ENCODE measurements at regions not wholly inside any gene's neighbourhood (a gene's known extent, or its start where the extent isn't known, plus 50 kb on each side); places are given as distances from the start of the nearest gene placed in this dataset.
"Not testable (repeated sequence)": the region's sequence is repeated elsewhere in the genome, so short reads cannot be mapped to it uniquely, and the experiment has no call there.

DNA sequence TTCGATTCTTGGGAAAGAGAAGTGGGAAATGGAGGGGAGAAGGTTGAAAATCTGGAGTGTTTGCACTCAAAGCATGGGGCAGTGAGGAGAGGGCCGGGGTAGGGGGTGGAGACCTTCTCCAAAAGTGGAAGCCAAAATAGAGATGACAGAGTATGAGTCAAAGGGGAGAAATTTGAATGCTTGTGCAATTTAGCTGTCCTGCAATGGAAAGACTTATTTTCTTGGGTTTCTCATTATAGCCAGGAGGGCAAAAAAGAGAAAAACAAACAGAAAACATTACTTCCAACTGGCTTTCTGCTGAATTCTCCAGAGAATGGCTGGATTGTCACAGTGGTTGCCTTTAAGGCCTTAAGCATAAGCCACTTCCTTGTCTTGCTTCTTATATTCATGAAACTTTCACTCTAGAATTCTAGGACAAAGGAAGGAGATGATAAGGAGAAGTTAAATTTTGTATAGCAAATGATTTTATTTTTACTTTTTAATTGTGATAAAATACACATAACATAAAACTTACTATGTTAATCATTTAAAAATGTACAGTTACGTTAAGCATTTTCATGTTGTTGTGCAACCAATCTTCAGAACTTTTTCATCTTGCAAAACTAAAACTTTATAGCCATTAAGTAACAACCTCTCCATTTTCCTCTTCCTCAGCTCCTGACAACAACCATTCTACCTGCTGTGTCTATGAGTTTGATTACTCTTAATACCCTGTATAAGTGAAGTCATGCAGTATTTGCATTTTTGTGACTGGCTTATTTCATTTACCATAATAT, 100.2 kb downstream of the GPR85 start:
- DNase-seq (ENCODE audit: extremely low read depth in 1 of 11, low read depth in 9 of 11, low spot score in 4 of 11), result no peak

DNA sequence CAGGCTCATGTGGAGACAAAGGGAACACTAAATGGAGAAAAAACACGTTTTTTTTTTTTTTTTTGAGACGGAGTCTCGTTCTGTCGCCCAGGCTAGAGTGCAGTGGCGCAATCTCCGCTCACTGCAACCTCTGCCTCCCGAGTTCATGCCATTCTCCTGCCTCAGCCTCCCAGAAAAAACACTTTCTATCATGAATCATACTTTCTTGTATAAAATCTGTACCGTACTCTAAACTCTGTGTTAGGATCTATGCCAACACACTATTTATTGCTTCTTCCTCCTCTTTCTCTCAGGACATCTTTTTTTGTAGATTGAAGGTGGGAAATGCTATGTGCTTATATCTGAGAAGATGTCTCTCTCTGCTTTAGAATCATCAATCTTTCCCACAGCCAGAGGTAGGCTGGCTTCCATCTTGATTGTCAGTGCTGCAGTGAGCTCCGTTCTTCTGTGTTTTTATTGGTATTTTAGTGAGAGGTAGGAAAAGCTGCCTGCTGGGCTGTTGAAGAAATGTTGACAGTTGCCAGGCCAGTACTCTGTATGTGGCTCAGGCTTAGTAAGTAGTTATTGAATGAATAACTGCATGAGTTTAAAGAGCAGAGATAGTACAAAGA, 101.1 kb downstream of the GPR85 start:
- DNase-seq (ENCODE audit: extremely low read depth in 1 of 11, low read depth in 9 of 11, low spot score in 4 of 11), result no peak

- no peak for DNase-seq (ENCODE audit: extremely low read depth in 1 of 11, low read depth in 9 of 11, low spot score in 4 of 11)
Observed at GRCh38 chr7:112982441-112983063, 104.1 kb downstream of the GPR85 start.

DNA sequence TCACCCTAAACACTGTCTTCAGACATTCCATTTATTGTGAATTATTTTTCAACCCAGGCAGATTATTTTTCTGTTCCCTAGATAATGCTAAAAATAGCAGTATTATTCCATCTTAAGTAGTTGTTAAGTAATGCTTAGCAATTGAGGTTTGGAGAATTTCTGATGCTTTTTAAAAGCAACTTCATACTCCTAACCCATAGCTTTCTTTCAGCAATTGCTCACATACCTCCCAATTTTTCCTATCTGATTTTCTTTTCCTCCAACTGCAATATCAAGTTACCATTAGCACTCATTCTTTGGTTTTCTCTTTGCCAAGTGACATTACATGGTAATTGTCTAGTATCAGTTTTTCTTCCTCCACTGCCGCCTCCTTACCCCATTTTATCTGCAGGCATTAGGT, 104.7 kb downstream of the GPR85 start:
- DNase-seq (ENCODE audit: extremely low read depth in 1 of 11, low read depth in 9 of 11, low spot score in 4 of 11), result no peak

GRCh38 chr7:112979055-112979454, 107.6 kb downstream of the GPR85 start:
- not testable (repeated sequence) for DNase-seq (ENCODE audit: extremely low read depth in 1 of 11, low read depth in 9 of 11, low spot score in 4 of 11)

DNA sequence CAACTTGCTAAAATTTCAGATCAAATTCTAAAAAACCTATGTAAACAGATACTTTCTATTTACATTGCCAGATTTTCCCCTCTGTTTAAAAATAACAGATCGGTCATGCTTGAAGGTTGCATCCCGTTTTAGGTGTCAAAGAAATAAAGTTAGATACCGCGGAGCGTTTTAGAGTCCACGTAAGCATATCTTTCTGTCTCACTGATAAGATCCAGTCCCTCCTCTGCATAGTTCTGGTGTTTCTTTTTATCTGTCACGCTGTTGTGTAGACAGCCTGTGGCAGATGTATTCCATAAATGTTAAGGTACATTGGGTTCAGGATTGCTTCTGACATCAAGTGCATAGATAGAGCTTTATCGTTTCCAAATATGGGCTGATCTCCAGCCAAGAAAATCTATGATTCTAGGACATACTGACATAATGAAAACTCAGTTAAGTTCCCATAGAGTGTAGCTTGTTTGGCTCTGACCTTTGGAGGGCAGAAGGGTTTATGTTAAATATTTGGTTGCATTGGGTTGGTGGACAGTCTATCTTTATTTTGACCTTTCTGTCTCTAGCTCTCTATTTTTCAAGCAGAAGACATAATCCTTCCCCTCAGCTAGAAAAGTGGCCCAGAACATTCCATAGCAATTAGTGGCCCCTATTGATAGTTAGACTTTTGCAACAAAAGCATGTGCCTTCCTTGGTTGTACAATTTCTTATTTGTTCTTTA, 109.2 kb downstream of the GPR85 start:
- DNase-seq (ENCODE audit: extremely low read depth in 1 of 11, low read depth in 9 of 11, low spot score in 4 of 11), result not testable (repeated sequence)

- no peak for DNase-seq (ENCODE audit: extremely low read depth in 1 of 11, low read depth in 9 of 11, low spot score in 4 of 11)
Observed at GRCh38 chr7:112970771-112971170, 115.9 kb downstream of the GPR85 start.

- no peak for DNase-seq (ENCODE audit: extremely low read depth in 1 of 11, low read depth in 9 of 11, low spot score in 4 of 11)
Observed at GRCh38 chr7:112969946-112970345, 116.7 kb downstream of the GPR85 start.

GRCh38 chr7:112965506-112965905, 121.1 kb downstream of the GPR85 start:
- DNase-seq (ENCODE audit: extremely low read depth in 1 of 11, low read depth in 9 of 11, low spot score in 4 of 11), result no peak

- no peak for DNase-seq (ENCODE audit: extremely low read depth in 1 of 11, low read depth in 9 of 11, low spot score in 4 of 11)
Observed at GRCh38 chr7:112963634-112964033, 123.0 kb downstream of the GPR85 start.

DNA sequence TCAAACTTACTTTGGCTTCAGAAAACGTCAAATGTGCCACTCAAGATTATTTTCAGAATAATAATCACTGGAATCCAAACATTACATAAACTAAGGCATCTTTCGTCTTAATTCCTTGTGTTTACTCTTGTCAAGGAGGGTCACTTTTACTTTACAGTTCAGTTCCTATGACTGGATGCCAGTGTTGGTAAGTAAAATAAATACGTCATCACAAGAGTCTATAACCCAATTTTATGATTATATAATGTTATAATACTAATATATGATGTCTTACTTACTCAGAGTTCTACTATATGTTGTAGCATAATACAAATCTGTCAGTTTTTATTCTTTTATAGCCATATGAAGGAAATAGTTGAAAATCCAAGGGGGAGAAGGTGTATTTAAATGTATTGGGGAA, 123.8 kb downstream of the GPR85 start:
- no peak for DNase-seq (ENCODE audit: extremely low read depth in 1 of 11, low read depth in 9 of 11, low spot score in 4 of 11)

- no peak for DNase-seq (ENCODE audit: extremely low read depth in 1 of 11, low read depth in 9 of 11, low spot score in 4 of 11)
Observed at GRCh38 chr7:112959276-112959675, 127.4 kb downstream of the GPR85 start.

- no peak for DNase-seq (ENCODE audit: extremely low read depth in 1 of 11, low read depth in 9 of 11, low spot score in 4 of 11)
Observed at GRCh38 chr7:112958775-112959174, 127.9 kb downstream of the GPR85 start.

GRCh38 chr7:112957901-112958300, 128.7 kb downstream of the GPR85 start:
- no peak for DNase-seq (ENCODE audit: extremely low read depth in 1 of 11, low read depth in 9 of 11, low spot score in 4 of 11)

DNA sequence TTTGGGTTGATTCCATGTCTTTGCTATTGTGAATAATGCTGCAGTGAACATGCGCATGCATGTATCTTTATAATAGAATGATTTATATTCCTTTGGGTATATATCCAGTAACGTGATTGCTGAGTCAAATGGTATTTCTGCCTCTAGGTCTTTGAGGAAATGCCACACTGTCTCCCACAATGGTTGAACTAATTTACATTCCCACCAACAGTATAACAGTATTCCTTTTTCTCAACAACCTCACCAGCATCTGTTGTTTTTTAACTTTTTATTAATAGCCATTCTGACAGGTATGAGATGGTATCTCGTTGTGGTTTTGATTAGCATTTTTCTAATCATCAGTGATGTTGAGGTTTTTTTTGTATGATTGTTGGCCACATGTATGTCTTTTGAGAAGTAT, 133.6 kb downstream of the GPR85 start:
- not testable (repeated sequence) for DNase-seq (ENCODE audit: extremely low read depth in 1 of 11, low read depth in 9 of 11, low spot score in 4 of 11)

GRCh38 chr7:112951070-112951469, 135.6 kb downstream of the GPR85 start:
- no peak for DNase-seq (ENCODE audit: extremely low read depth in 1 of 11, low read depth in 9 of 11, low spot score in 4 of 11)

DNA sequence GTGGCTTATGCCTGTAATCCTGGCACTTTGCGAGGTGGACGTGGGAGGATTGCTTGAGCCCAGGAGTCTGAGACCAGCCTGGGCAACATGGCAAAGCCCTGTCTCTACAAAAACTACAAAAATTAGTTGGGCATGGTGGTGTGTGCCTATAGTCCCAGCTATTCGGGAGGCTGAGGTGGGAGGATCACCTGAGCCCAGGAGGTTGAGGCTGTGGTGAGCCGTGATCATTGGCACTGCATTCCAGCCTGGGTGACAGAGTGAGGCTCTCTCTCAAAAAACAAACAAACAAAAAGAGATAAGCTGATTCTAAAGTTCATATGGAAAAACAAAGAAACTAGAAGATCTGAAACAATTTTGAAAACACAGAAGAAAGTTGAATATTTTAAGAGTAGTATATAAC, 136.9 kb downstream of the GPR85 start:
- DNase-seq (ENCODE audit: extremely low read depth in 1 of 11, low read depth in 9 of 11, low spot score in 4 of 11), result not testable (repeated sequence)

DNA sequence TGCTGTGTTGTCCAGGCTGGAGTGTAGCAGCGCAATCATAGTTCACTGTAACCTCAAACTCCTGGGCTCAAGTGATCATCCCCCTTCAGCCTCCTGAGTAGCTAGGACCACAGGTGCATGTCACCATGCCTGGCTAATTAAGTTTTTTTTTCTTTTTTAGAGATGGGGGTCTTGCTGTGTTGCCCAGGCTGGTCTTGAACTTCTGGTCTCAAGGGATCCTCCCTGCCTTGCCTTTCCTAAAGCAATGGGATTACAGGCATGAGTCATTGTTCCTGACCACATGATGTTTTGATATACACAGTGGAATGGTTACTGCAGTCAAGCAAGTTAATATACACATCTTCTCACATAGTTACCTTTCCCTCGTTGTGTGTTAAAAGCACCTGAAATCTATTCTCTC, 140.3 kb downstream of the GPR85 start:
- DNase-seq (ENCODE audit: extremely low read depth in 1 of 11, low read depth in 9 of 11, low spot score in 4 of 11), result no peak

GRCh38 chr7:112945046-112945445, 141.6 kb downstream of the GPR85 start:
- no peak for DNase-seq (ENCODE audit: extremely low read depth in 1 of 11, low read depth in 9 of 11, low spot score in 4 of 11)

DNA sequence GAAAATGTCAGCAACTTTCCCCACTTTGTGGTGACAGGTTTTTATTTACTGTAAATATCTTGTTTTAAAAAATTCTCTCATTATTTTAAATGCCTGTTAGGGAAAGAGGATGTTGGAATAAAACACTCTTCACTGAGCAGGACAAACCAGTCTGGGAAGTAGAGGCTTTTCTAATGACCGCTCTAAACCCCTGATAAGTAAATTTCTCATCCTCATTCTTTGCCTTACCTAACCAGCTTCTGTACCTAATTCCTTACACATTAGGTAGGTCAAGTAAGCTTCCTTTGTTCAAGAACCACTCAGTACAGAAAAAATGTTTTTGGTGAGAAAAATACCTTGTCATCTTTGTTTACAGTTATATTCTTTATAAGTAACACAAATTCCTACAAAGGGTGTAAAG, 143.6 kb downstream of the GPR85 start:
- no peak for DNase-seq (ENCODE audit: extremely low read depth in 1 of 11, low read depth in 9 of 11, low spot score in 4 of 11)

Measured in renal cortex interstitium (tissue), 11 donors.